ENCODE measurements at regions not wholly inside any gene's neighbourhood (a gene's known extent, or its start where the extent isn't known, plus 50 kb on each side); places are given as distances from the start of the nearest gene placed in this dataset.

GRCh38 chr9:13491493-13492424, 212.3 kb upstream of the MPDZ start:
- TF ChIP-seq CTCF (IDR thresholded peaks at IDR 0.05) = no peak
- no peak for TF ChIP-seq POLR2AphosphoS5 (IDR thresholded peaks at IDR 0.05)

Measured in esophagus muscularis mucosa (tissue), 3 donors.